ENCODE measurements at regions not wholly inside any gene's neighbourhood (a gene's known extent, or its start where the extent isn't known, plus 50 kb on each side); places are given as distances from the start of the nearest gene placed in this dataset.

GRCh38 chr4:156642161-156642560 lies 329.4 kb downstream of the PDGFC start:
- Histone ChIP-seq H3K4me3 (ENCODE audit: low read depth, low read length) (no peak overlapping the region), H3K27me3 (ENCODE audit: control insufficient read depth, insufficient read depth, low read length) (no peaks in the 10 kb centered on the region), H3K4me1 (no peaks in the 10 kb centered on the region), H3K9me3 (ENCODE audit: control insufficient read depth, low read length) (no peaks in the 10 kb centered on the region), H3K27ac (no peak overlapping the region), H2AFZ (no peak overlapping the region), H3K9ac (no peak overlapping the region), H3K36me3 (ENCODE audit: control insufficient read depth, insufficient read depth, low read length) (no peaks in the 10 kb centered on the region), H3K79me2 (no peaks in the 10 kb centered on the region), H3K4me2 (ENCODE audit: low read length) (no peak overlapping the region)
- no peak for TF ChIP-seq CTCF (IDR thresholded peaks at IDR 0.05)

GRCh38 chr4:156638925-156639605 lies 332.5 kb downstream of the PDGFC start:
- no peaks in the 10 kb centered on the region for H3K79me2 ChIP-seq
- no peak for TF ChIP-seq CTCF (IDR thresholded peaks at IDR 0.05)

GRCh38 chr4:156638334-156638733 lies 333.3 kb downstream of the PDGFC start:
- Histone ChIP-seq H3K4me3 (ENCODE audit: low read depth, low read length) (no peak overlapping the region), H3K79me2 (no peaks in the 10 kb centered on the region), H3K27ac (no peak overlapping the region), H3K9me3 (ENCODE audit: control insufficient read depth, low read length) (no peaks in the 10 kb centered on the region), H3K4me2 (ENCODE audit: low read length) (no peak overlapping the region), H3K27me3 (ENCODE audit: control insufficient read depth, insufficient read depth, low read length) (no peaks in the 10 kb centered on the region), H3K4me1 (no peaks in the 10 kb centered on the region), H2AFZ (no peak overlapping the region), H3K9ac (no peak overlapping the region), H3K36me3 (ENCODE audit: control insufficient read depth, insufficient read depth, low read length) (no peaks in the 10 kb centered on the region)
- no peak for TF ChIP-seq CTCF (IDR thresholded peaks at IDR 0.05)

More at GRCh38 chr4:156638925-156639605, 332.5 kb downstream of the PDGFC start:
- Histone ChIP-seq H2AFZ (no peak overlapping the region), H3K9me3 (ENCODE audit: control insufficient read depth, low read length) (no peaks in the 10 kb centered on the region), H3K27ac (no peak overlapping the region), H3K4me3 (ENCODE audit: low read depth, low read length) (no peak overlapping the region), H3K9ac (no peak overlapping the region), H3K4me2 (ENCODE audit: low read length) (no peak overlapping the region), H3K36me3 (ENCODE audit: control insufficient read depth, insufficient read depth, low read length) (no peaks in the 10 kb centered on the region), H3K27me3 (ENCODE audit: control insufficient read depth, insufficient read depth, low read length) (no peaks in the 10 kb centered on the region), H3K4me1 (no peaks in the 10 kb centered on the region)

- Histone ChIP-seq H2AFZ (no peak overlapping the region), H3K4me1 (no peaks in the 10 kb centered on the region), H3K9me3 (ENCODE audit: control insufficient read depth, low read length) (no peaks in the 10 kb centered on the region), H3K27ac (no peak overlapping the region), H3K9ac (no peak overlapping the region), H3K36me3 (ENCODE audit: control insufficient read depth, insufficient read depth, low read length) (no peaks in the 10 kb centered on the region), H3K4me2 (ENCODE audit: low read length) (no peak overlapping the region), H3K79me2 (no peaks in the 10 kb centered on the region), H3K4me3 (ENCODE audit: low read depth, low read length) (no peak overlapping the region), H3K27me3 (ENCODE audit: control insufficient read depth, insufficient read depth, low read length) (no peaks in the 10 kb centered on the region)
- no peak for TF ChIP-seq CTCF (IDR thresholded peaks at IDR 0.05)
Measured at GRCh38 chr4:156636381-156636780, 335.2 kb downstream of the PDGFC start.

GRCh38 chr4:156635051-156635450 lies 336.5 kb downstream of the PDGFC start:
- Histone ChIP-seq H2AFZ (no peak overlapping the region), H3K79me2 (no peaks in the 10 kb centered on the region), H3K9me3 (ENCODE audit: control insufficient read depth, low read length) (no peaks in the 10 kb centered on the region), H3K27me3 (ENCODE audit: control insufficient read depth, insufficient read depth, low read length) (no peaks in the 10 kb centered on the region), H3K9ac (no peak overlapping the region), H3K4me1 (no peaks in the 10 kb centered on the region), H3K27ac (no peak overlapping the region), H3K36me3 (ENCODE audit: control insufficient read depth, insufficient read depth, low read length) (no peaks in the 10 kb centered on the region), H3K4me3 (ENCODE audit: low read depth, low read length) (no peak overlapping the region), H3K4me2 (ENCODE audit: low read length) (no peak overlapping the region)
- TF ChIP-seq CTCF (IDR thresholded peaks at IDR 0.05) = no peak

Data from parathyroid adenoma (tissue), 2 donors.